HepG2 (cell line): ENCODE measurements at regions not wholly inside any gene's neighbourhood (a gene's known extent, or its start where the extent isn't known, plus 50 kb on each side); places are given as distances from the start of the nearest gene placed in this dataset.

ENCODE experiments used
- CBX2 ChIP-seq, 2 experiments: fragments of 200-600 bp in 1 of 2; sonication (generic); formaldehyde crosslinking in 1 of 2; IDR thresholded peaks; 2 replicates each; pipeline versions ENCODE4 v1.7.0 to v1.8.1; 2018 to 2022; ENCODE audit warnings: low read depth in 2 of 2, low read length in 1 of 2, mild to moderate bottlenecking in 1 of 2, missing genetic modification reagents in 1 of 2
- FUBP1 ChIP-seq: sonication (generic); formaldehyde crosslinking; IDR thresholded peaks from 2 replicates; pipeline ENCODE4 v1.5.1; 2020; ENCODE audit warnings: missing genetic modification reagents, mild to moderate bottlenecking, borderline replicate concordance
- ZBTB34 ChIP-seq: sonication (generic); formaldehyde crosslinking; IDR thresholded peaks from 2 replicates; pipeline ENCODE4 v1.8.0; 2022; ENCODE audit warnings: mild to moderate bottlenecking, missing genetic modification reagents
- ZBTB4 ChIP-seq: sonication (generic); formaldehyde crosslinking; IDR thresholded peaks from 2 replicates; pipeline ENCODE4 v1.4.0; 2020; ENCODE audit warnings: missing genetic modification reagents, mild to moderate bottlenecking, borderline replicate concordance
- ZFP90 ChIP-seq: sonication (generic); formaldehyde crosslinking; IDR thresholded peaks from 2 replicates; pipeline ENCODE4 v1.8.0; 2022; ENCODE audit warnings: missing genetic modification reagents, mild to moderate bottlenecking, inconsistent platforms, borderline replicate concordance
- ZNF256 ChIP-seq: sonication (generic); formaldehyde crosslinking; conservative IDR thresholded peaks from 2 replicates; pipeline ENCODE4 v1.4.0; 2020; ENCODE audit warnings: missing genetic modification reagents
- ZNF30 ChIP-seq: sonication (generic); formaldehyde crosslinking; IDR thresholded peaks from 2 replicates; pipeline ENCODE4 v1.5.0; 2020; ENCODE audit warnings: mild to moderate bottlenecking, missing genetic modification reagents
- ZNF451 ChIP-seq: sonication (generic); formaldehyde crosslinking; IDR thresholded peaks from 2 replicates; pipeline ENCODE4 v1.5.0; 2020; ENCODE audit warnings: mild to moderate bottlenecking, missing genetic modification reagents
- ZNF710 ChIP-seq: sonication (generic); formaldehyde crosslinking; IDR thresholded peaks from 2 replicates; pipeline ENCODE4 v1.5.0; 2020; ENCODE audit warnings: mild to moderate bottlenecking, missing genetic modification reagents, borderline replicate concordance
- ZNF839 ChIP-seq: sonication (generic); formaldehyde crosslinking; IDR thresholded peaks from 2 replicates; pipeline ENCODE4 v1.4.0; 2020; ENCODE audit warnings: missing genetic modification reagents, mild to moderate bottlenecking, borderline replicate concordance
- ZSCAN9 ChIP-seq: IDR thresholded peaks from 2 replicates; pipeline ENCODE4 v1.6.1; 2016; ENCODE audit warnings: borderline replicate concordance
- TF ChIP-seq, protein P1 (sequence below): sonication (generic); formaldehyde crosslinking; IDR thresholded peaks from 2 replicates; pipeline ENCODE4 v1.4.0; 2020; ENCODE audit warnings: missing genetic modification reagents
- TF ChIP-seq, protein P2 (sequence below): sonication (generic); formaldehyde crosslinking; IDR thresholded peaks from 2 replicates; pipeline ENCODE4 v1.4.0; 2020; ENCODE audit warnings: mild to moderate bottlenecking, missing genetic modification reagents
- TF ChIP-seq, protein P3 (sequence below): sonication (generic); formaldehyde crosslinking; IDR thresholded peaks from 2 replicates; pipeline ENCODE4 v1.4.0; 2020; ENCODE audit warnings: mild to moderate bottlenecking, low read depth, missing genetic modification reagents

DNA sequence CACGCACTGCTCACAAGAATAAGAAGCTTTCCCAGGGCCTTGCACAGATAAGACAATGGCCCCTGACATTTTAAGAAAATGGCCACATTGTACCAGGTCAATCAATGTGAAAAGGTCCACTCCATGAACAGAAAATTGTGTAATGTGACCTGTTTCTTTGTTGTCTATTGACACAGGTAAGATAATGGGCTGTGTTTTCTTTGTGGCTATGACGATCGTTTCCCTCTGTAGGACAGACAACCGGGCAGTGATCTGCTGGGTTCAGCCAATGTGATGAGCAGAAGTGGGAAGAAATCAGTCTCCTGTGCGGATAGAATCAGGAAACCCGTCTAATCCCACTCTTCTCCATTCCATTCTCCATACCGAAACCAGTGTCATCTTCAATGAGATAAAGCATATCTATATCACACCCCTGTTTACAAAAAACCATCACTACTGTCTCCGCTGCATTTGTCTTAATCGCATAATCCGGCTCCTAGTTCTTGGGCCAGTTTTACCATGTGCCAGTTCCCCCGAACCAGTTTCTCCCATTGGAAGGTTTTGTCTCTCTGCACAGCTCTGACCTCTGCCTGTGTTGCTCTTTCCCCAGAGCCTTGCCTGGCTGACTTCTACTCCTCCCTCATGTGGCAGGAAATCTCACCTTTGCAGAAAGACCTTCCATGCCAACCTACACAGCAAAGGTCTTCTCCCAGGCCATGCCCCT is 66.9 kb upstream of the ATF7IP2 start (continued):
- no peak for TF ChIP-seq FUBP1
- no peak for TF ChIP-seq CBX2 (IDR thresholded peaks at IDR 0.05; ENCODE audit: low read depth, low read length)
- TF ChIP-seq CBX2 (CRISPR knock-in tag; IDR thresholded peaks at IDR 0.05; ENCODE audit: low read depth): no peak
- peak; percentile 96 for TF ChIP-seq ZSCAN9 (CRISPR knock-in tag)
- TF ChIP-seq ZFP90: no peak
- peak; percentile 57; the same call in 1 of the 2 replicates for TF ChIP-seq ZNF710 (CRISPR knock-in tag)
- TF ChIP-seq, protein P1, sequence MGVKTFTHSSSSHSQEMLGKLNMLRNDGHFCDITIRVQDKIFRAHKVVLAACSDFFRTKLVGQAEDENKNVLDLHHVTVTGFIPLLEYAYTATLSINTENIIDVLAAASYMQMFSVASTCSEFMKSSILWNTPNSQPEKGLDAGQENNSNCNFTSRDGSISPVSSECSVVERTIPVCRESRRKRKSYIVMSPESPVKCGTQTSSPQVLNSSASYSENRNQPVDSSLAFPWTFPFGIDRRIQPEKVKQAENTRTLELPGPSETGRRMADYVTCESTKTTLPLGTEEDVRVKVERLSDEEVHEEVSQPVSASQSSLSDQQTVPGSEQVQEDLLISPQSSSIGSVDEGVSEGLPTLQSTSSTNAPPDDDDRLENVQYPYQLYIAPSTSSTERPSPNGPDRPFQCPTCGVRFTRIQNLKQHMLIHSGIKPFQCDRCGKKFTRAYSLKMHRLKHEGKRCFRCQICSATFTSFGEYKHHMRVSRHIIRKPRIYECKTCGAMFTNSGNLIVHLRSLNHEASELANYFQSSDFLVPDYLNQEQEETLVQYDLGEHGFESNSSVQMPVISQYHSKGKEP (CRISPR knock-in tag): no peak
- TF ChIP-seq, protein P2, sequence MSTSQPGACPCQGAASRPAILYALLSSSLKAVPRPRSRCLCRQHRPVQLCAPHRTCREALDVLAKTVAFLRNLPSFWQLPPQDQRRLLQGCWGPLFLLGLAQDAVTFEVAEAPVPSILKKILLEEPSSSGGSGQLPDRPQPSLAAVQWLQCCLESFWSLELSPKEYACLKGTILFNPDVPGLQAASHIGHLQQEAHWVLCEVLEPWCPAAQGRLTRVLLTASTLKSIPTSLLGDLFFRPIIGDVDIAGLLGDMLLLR: no peak
- no peak for TF ChIP-seq ZNF839 (CRISPR knock-in tag)
- TF ChIP-seq ZBTB4 (CRISPR knock-in tag): peak; percentile 88; the same call in 1 of the 2 replicates
- TF ChIP-seq ZNF256 (CRISPR knock-in tag): no peak
- no peak for TF ChIP-seq ZNF451 (CRISPR knock-in tag)
- TF ChIP-seq, protein P3, sequence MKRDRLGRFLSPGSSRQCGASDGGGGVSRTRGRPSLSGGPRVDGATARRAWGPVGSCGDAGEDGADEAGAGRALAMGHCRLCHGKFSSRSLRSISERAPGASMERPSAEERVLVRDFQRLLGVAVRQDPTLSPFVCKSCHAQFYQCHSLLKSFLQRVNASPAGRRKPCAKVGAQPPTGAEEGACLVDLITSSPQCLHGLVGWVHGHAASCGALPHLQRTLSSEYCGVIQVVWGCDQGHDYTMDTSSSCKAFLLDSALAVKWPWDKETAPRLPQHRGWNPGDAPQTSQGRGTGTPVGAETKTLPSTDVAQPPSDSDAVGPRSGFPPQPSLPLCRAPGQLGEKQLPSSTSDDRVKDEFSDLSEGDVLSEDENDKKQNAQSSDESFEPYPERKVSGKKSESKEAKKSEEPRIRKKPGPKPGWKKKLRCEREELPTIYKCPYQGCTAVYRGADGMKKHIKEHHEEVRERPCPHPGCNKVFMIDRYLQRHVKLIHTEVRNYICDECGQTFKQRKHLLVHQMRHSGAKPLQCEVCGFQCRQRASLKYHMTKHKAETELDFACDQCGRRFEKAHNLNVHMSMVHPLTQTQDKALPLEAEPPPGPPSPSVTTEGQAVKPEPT (CRISPR knock-in tag): no peak
- TF ChIP-seq ZNF30 (CRISPR knock-in tag): no peak
- TF ChIP-seq ZBTB34 (CRISPR knock-in tag): peak; percentile 75
